SHP77 (cell line): ENCODE measurements at regions not wholly inside any gene's neighbourhood (a gene's known extent, or its start where the extent isn't known, plus 50 kb on each side); places are given as distances from the start of the nearest gene placed in this dataset.

Source experiments
- DNase-seq, 2 experiments: peaks; one replicate each; lab custom pipeline; 2025; lab: John Stamatoyannopoulos, UW

- DNase-seq = no peak
Observed at GRCh38 chr2:8584174-8585066, 97.4 kb upstream of the ID2 start.

GRCh38 chr2:8586457-8587051 is 95.3 kb upstream of the ID2 start:
- no peak for DNase-seq

- no peak for DNase-seq
Observed at GRCh38 chr2:8587251-8587791, 94.5 kb upstream of the ID2 start.

GRCh38 chr2:8587920-8588830 is 93.7 kb upstream of the ID2 start:
- DNase-seq = no peak

- no peak for DNase-seq
Observed at GRCh38 chr2:8588831-8589191, 93.0 kb upstream of the ID2 start.

GRCh38 chr2:8589721-8590120 is 92.1 kb upstream of the ID2 start:
- no peak for DNase-seq

- DNase-seq = peak; percentile 64 to 78
Observed at GRCh38 chr2:8590938-8591337, 90.9 kb upstream of the ID2 start.

- DNase-seq = no peak
Observed at GRCh38 chr2:8592736-8593135, 89.1 kb upstream of the ID2 start.

- DNase-seq = no peak
Observed at GRCh38 chr2:8593243-8593642, 88.6 kb upstream of the ID2 start.

GRCh38 chr2:8594731-8595427 is 87.0 kb upstream of the ID2 start:
- no peak for DNase-seq

- DNase-seq = no peak
Observed at GRCh38 chr2:8595428-8595805, 86.4 kb upstream of the ID2 start.

- DNase-seq = no peak
Observed at GRCh38 chr2:8595811-8596600, 85.8 kb upstream of the ID2 start.

GRCh38 chr2:8597094-8597493 is 84.8 kb upstream of the ID2 start:
- no peak for DNase-seq

GRCh38 chr2:8597559-8598225 is 84.2 kb upstream of the ID2 start:
- DNase-seq = no peak

GRCh38 chr2:8598295-8599165 is 83.3 kb upstream of the ID2 start:
- peak in 1 of 2 experiments; percentile 26 for DNase-seq

GRCh38 chr2:8599421-8600242 is 82.2 kb upstream of the ID2 start:
- DNase-seq = no peak

- no peak for DNase-seq
Observed at GRCh38 chr2:8600456-8600855, 81.4 kb upstream of the ID2 start.

- DNase-seq = no peak
Observed at GRCh38 chr2:8602809-8603208, 79.0 kb upstream of the ID2 start.
